ENCODE measurements at regions not wholly inside any gene's neighbourhood (a gene's known extent, or its start where the extent isn't known, plus 50 kb on each side); places are given as distances from the start of the nearest gene placed in this dataset.

DNA sequence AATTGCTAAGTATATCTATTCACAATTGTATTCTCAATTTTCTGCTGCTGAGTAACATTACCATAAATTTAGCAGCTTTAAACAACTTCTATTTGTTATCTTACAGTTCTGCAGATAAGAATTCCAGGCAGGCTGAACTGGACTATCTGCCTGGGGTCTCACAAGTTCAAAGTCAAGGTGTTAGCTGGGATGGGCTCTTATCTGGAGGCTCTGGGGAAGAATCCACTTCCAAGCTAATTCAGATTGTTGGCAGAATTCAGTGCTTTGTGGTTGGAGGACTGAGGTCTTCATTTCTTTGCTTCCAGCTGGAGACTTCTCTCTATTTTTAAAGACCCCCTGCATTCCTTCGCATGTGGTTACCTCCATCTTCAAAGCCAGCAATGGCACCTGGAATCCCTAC, 329.9 kb upstream of the ISX start:
- H3K9me3 ChIP-seq: no peaks in the 10 kb centered on the region
- H3K36me3 ChIP-seq: no peaks in the 10 kb centered on the region
- H3K27me3 ChIP-seq: no peaks in the 10 kb centered on the region
- 91 to 95% methylated on average over 1 of the region's 1 CpG for WGBS, 2 donors
- no peak for DNase-seq
- no peak for TF ChIP-seq EP300 (IDR thresholded peaks at IDR 0.05)
- TF ChIP-seq, protein P1, sequence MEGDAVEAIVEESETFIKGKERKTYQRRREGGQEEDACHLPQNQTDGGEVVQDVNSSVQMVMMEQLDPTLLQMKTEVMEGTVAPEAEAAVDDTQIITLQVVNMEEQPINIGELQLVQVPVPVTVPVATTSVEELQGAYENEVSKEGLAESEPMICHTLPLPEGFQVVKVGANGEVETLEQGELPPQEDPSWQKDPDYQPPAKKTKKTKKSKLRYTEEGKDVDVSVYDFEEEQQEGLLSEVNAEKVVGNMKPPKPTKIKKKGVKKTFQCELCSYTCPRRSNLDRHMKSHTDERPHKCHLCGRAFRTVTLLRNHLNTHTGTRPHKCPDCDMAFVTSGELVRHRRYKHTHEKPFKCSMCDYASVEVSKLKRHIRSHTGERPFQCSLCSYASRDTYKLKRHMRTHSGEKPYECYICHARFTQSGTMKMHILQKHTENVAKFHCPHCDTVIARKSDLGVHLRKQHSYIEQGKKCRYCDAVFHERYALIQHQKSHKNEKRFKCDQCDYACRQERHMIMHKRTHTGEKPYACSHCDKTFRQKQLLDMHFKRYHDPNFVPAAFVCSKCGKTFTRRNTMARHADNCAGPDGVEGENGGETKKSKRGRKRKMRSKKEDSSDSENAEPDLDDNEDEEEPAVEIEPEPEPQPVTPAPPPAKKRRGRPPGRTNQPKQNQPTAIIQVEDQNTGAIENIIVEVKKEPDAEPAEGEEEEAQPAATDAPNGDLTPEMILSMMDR (IDR thresholded peaks at IDR 0.05): no peak
- no peak for TF ChIP-seq POLR2AphosphoS5 (IDR thresholded peaks at IDR 0.05)
- TF ChIP-seq POLR2A (IDR thresholded peaks at IDR 0.05): no peak
- H3K4me1 ChIP-seq: no peaks in the 10 kb centered on the region
- H3K27ac ChIP-seq: no peak overlapping the region
- intact Hi-C loops (cut with DNase I): loop anchor here (10.0 kb wide), 1 partner anchor 59 kb away; no protein-coding TSS in a partner anchor
- H3K4me3 ChIP-seq: no peak overlapping the region

DNA sequence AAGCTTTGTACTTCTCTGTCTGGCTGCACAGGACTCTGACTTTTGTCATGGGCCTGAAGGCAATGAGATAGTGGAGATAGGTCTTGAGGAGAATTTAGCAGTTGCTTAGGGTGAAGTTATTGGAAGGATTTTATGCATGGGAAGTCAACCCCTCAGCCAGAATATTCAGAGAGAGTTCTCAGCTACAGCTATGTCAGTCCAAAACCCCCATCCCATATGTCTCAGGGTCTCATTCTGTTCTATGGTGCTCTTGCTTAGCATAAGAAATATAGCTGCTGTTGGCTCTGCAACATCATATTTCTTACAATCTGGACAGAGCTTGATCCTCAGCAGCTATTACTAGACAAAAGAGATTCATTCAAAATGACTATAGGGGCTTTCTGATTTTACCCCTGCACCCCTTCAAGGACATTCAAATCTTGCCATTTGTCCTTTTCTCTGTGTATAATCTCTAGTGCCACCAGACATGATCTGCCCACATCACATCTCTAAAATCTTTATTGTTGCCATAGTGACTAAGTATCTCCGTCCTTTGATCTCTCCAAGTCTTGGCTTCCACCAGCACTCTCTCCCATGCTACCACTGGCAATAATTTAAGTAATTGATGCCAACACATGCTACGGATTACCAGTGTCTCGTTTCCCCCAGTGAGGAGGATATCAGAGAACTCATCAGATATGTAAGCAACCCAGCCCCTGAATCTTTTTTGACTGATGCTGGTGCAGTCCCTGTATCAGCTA, 327.1 kb upstream of the ISX start:
- H3K27ac ChIP-seq: no peak overlapping the region
- TF ChIP-seq POLR2AphosphoS5 (IDR thresholded peaks at IDR 0.05) (no peak), POLR2A (IDR thresholded peaks at IDR 0.05) (no peak), EP300 (IDR thresholded peaks at IDR 0.05) (no peak)
- TF ChIP-seq, protein P1 (IDR thresholded peaks at IDR 0.05): no peak
- no peaks in the 10 kb centered on the region for H3K4me1 ChIP-seq
- no peaks in the 10 kb centered on the region for H3K9me3 ChIP-seq
- H3K4me3 ChIP-seq: no peak overlapping the region
- DNase-seq: no peak
- intact Hi-C loops (cut with DNase I): loop anchor here (10.0 kb wide), 1 partner anchor 56 kb away; no protein-coding TSS in a partner anchor
- H3K36me3 ChIP-seq: no peaks in the 10 kb centered on the region
- WGBS, 2 donors: 60 to 69% methylated on average over 3 of the region's 3 CpGs
- no peaks in the 10 kb centered on the region for H3K27me3 ChIP-seq

DNA sequence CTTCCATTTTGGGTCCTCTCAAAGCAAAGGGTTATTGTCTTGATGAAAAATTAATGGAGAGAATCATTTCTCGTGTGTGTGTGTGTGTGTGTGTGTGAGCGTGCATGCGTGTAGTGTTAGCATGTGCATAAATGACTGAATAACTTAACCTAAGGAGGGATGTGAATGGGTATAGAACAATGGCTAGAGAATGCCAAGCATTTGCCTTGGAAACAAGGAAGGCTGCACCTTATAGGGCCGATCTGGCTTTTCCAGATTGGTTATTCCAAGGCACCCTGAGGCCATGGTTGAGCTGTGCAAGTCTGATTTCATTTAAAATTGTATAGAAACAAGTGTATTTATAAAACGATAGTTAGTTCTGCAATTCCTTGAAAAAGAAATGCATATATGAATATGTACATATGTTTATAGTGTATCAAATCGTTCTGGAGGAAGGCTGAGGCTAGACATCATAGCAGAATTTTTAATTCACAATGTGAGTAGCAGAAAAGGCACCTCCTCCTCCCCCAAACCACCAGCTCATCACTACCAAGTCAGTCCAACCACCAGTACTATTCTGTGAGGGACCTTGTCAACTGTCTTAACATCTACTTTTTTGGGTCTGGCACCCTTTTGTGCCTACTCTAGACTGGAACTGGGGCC, 322.7 kb upstream of the ISX start:
- Histone ChIP-seq H3K4me3 (no peak overlapping the region), H3K27ac (no peak overlapping the region), H3K4me1 (no peaks in the 10 kb centered on the region), H3K9me3 (no peaks in the 10 kb centered on the region), H3K27me3 (no peaks in the 10 kb centered on the region), H3K36me3 (no peaks in the 10 kb centered on the region)
- TF ChIP-seq POLR2A (IDR thresholded peaks at IDR 0.05): no peak
- TF ChIP-seq, protein P1 (IDR thresholded peaks at IDR 0.05): no peak
- TF ChIP-seq EP300 (IDR thresholded peaks at IDR 0.05): no peak
- no peak for TF ChIP-seq POLR2AphosphoS5 (IDR thresholded peaks at IDR 0.05)
- intact Hi-C loops (cut with DNase I): no loop called here
- no peak for DNase-seq
- 79 to 83% methylated on average over 6 of the region's 6 CpGs for WGBS, 2 donors

DNA sequence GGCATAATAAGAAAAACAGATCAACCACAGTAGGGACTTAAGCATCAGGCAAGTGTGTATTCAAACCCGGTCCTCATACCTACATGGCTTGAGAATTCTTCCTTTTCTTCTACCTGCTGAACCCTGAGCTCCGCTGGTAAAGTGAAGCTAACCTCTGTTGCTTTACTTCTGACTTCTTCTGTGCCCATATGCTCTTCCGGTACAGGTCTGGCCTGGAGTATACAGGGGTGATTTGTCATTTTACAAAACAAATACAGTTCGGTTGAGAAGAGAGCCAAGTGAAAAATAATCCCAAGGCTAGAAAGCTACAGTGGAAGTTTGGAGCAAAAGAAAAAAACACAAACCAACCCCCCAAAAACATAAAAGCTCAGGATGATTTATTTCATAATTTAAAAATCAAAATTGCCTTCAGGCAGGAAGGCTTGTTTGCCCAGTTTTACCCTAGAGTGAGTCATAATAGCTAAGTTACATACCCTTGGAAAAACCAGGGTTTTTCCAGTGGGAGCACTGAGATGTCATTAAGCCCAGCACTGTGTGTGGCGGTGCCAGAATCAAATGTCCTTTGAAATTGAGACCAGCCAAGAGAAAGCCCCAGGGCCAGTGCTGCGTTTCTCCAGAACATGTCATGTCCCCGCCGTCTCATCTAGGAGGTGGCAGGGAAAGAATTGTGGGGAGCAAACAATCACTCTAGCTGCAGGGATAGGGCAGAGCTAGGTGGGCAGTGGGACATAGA, 305.5 kb upstream of the ISX start:
- H3K9me3 ChIP-seq: no peaks in the 10 kb centered on the region
- no peak for TF ChIP-seq POLR2AphosphoS5 (IDR thresholded peaks at IDR 0.05)
- no peak for TF ChIP-seq POLR2A (IDR thresholded peaks at IDR 0.05)
- TF ChIP-seq, protein P1 (IDR thresholded peaks at IDR 0.05): no peak
- TF ChIP-seq EP300 (IDR thresholded peaks at IDR 0.05): no peak
- H3K36me3 ChIP-seq: no peaks in the 10 kb centered on the region
- intact Hi-C loops (cut with DNase I): no loop called here
- no peak overlapping the region for H3K4me3 ChIP-seq
- no peak for DNase-seq
- H3K27me3 ChIP-seq: peaks cover 0 to 4% (median 0%) of the 10 kb centered on the region in 3 donors
- no peak overlapping the region for H3K27ac ChIP-seq
- WGBS, 2 donors: 83 to 85% methylated on average over 8 of the region's 8 CpGs
- H3K4me1 ChIP-seq: no peaks in the 10 kb centered on the region
